Neural progenitor cell (in vitro differentiated cells): ENCODE measurements at regions not wholly inside any gene's neighbourhood (a gene's known extent, or its start where the extent isn't known, plus 50 kb on each side); places are given as distances from the start of the nearest gene placed in this dataset.

Experiments
- DNase-seq: peaks from one replicate; pipeline ENCODE4 v3.0.0-alpha.2; 2016; ENCODE audit warnings: low spot score
- H2AFZ ChIP-seq: fragments of 200-600 bp; sonication (generic); replicated peaks from 2 replicates; pipeline ENCODE4 v1.6.1; 2016; ENCODE audit warnings: antibody characterized with exemption
- H3F3A ChIP-seq: fragments of 200-600 bp; sonication (generic); 2 replicates; pipeline ENCODE4 v1.6.1; 2016; ENCODE audit warnings: antibody characterized with exemption, low read depth
- H3K27ac ChIP-seq: fragments of 200-600 bp; sonication (generic); 2 replicates; pipeline ENCODE4 v1.5.1; 2016; ENCODE audit warnings: mild to moderate bottlenecking
- H3K27me3 ChIP-seq: fragments of 200-600 bp; sonication (generic); 2 replicates; pipeline ENCODE4 v1.6.1; 2016; ENCODE audit warnings: mild to moderate bottlenecking, moderate library complexity
- H3K36me3 ChIP-seq: fragments of 200-600 bp; sonication (generic); 2 replicates; pipeline ENCODE4 v1.5.1; 2016
- H3K4me1 ChIP-seq: fragments of 200-600 bp; sonication (generic); 2 replicates; pipeline ENCODE4 v1.6.1; 2016; ENCODE audit warnings: mixed run types
- H3K4me2 ChIP-seq: fragments of 200-600 bp; sonication (generic); 2 replicates; pipeline ENCODE4 v1.6.1; 2016
- H3K4me3 ChIP-seq: fragments of 200-600 bp; sonication (generic); 2 replicates; pipeline ENCODE4 v1.5.1; 2016
- H3K79me2 ChIP-seq: fragments of 200-600 bp; sonication (generic); 2 replicates; pipeline ENCODE4 v1.6.1; 2016; ENCODE audit warnings: low read depth
- H3K9ac ChIP-seq: fragments of 200-600 bp; sonication (generic); 2 replicates; pipeline ENCODE4 v1.6.1; 2016
- H3K9me3 ChIP-seq: fragments of 200-600 bp; sonication (generic); 2 replicates; pipeline ENCODE4 v1.5.1; 2016; ENCODE audit warnings: low read depth
- H4K20me1 ChIP-seq: fragments of 200-600 bp; sonication (generic); 2 replicates; pipeline ENCODE4 v1.6.1; 2016; ENCODE audit warnings: low read depth
- H3K27ac Mint-ChIP-seq: 3 replicates; pipeline ENCODE4 v1.8.0; 2021; ENCODE audit warnings: mixed read lengths
- H3K27me3 Mint-ChIP-seq: 2 replicates; pipeline ENCODE4 v1.8.0; 2022; ENCODE audit warnings: low read depth, mild to moderate bottlenecking, inconsistent platforms, moderate library complexity, mixed read lengths; ENCODE audit not compliant: insufficient read depth
- H3K36me3 Mint-ChIP-seq: 3 replicates; pipeline ENCODE4 v1.8.0; 2021; ENCODE audit warnings: mixed read lengths
- H3K4me1 Mint-ChIP-seq: 3 replicates; pipeline ENCODE4 v1.8.0; 2021; ENCODE audit warnings: mixed read lengths
- H3K4me3 Mint-ChIP-seq: 3 replicates; pipeline ENCODE4 v1.8.0; 2021; ENCODE audit warnings: mild to moderate bottlenecking, moderate library complexity, mixed read lengths
- H3K9me3 Mint-ChIP-seq: 3 replicates; pipeline ENCODE4 v1.8.0; 2020; ENCODE audit warnings: mixed read lengths
- EZH2 ChIP-seq: fragments of 200-600 bp; sonication (generic); IDR thresholded peaks from 2 replicates; pipeline ENCODE4 v1.6.1; 2017; ENCODE audit warnings: antibody characterized with exemption, mild to moderate bottlenecking, moderate library complexity
- EZH2phosphoT487 ChIP-seq: fragments of 200-600 bp; sonication (generic); IDR thresholded peaks from 2 replicates; pipeline ENCODE4 v1.6.1; 2017; ENCODE audit warnings: antibody characterized with exemption
- TF ChIP-seq, protein P1 (sequence below): fragments of 200-600 bp; sonication (generic); IDR thresholded peaks from 2 replicates; pipeline ENCODE4 v1.5.1; 2017; ENCODE audit warnings: antibody characterized with exemption, mild to moderate bottlenecking

DNA sequence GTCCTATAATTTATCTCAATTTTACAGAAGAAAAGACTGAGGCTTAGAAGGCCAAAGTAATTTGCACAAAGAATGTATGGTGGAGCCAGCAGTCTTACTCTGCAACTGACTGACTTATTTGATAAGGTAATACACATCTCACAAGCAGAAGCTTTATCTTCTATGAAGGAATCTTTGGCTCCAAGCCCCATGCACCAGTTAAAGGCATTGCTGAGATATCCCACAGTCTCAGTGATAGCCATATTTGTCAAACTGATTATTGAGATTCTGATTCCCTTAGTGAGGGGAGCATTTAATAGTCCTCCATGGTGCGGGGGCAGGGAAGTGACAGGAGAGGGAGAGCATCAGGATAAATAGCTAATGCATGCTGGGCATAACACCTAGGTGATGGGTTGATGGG is 60.4 kb upstream of the GRIP1 start:
- Mint-ChIP-seq H3K36me3 (no peaks in the 10 kb centered on the region), H3K9me3 (no peaks in the 10 kb centered on the region), H3K27me3 (no peaks in the 10 kb centered on the region), H3K4me3 (no peak overlapping the region), H3K27ac (no peak overlapping the region), H3K4me1 (peaks cover 22% of the 10 kb centered on the region)
- no peaks in the 10 kb centered on the region for H3F3A ChIP-seq
- peaks cover 12% of the 10 kb centered on the region for H3K4me1 ChIP-seq
- no peak for DNase-seq
- no peaks in the 10 kb centered on the region for H4K20me1 ChIP-seq
- no peaks in the 10 kb centered on the region for H3K27me3 ChIP-seq
- H3K27ac ChIP-seq = no peak overlapping the region
- H3K4me3 ChIP-seq = no peak overlapping the region
- no peaks in the 10 kb centered on the region for H3K36me3 ChIP-seq
- no peak for TF ChIP-seq EZH2
- TF ChIP-seq EZH2phosphoT487 = no peak
- TF ChIP-seq, protein P1, sequence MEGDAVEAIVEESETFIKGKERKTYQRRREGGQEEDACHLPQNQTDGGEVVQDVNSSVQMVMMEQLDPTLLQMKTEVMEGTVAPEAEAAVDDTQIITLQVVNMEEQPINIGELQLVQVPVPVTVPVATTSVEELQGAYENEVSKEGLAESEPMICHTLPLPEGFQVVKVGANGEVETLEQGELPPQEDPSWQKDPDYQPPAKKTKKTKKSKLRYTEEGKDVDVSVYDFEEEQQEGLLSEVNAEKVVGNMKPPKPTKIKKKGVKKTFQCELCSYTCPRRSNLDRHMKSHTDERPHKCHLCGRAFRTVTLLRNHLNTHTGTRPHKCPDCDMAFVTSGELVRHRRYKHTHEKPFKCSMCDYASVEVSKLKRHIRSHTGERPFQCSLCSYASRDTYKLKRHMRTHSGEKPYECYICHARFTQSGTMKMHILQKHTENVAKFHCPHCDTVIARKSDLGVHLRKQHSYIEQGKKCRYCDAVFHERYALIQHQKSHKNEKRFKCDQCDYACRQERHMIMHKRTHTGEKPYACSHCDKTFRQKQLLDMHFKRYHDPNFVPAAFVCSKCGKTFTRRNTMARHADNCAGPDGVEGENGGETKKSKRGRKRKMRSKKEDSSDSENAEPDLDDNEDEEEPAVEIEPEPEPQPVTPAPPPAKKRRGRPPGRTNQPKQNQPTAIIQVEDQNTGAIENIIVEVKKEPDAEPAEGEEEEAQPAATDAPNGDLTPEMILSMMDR = no peak
- H3K9me3 ChIP-seq = no peaks in the 10 kb centered on the region
- H3K79me2 ChIP-seq = no peaks in the 10 kb centered on the region
- H2AFZ ChIP-seq = no peak overlapping the region
- no peak overlapping the region for H3K4me2 ChIP-seq
- H3K9ac ChIP-seq = no peak overlapping the region

DNA sequence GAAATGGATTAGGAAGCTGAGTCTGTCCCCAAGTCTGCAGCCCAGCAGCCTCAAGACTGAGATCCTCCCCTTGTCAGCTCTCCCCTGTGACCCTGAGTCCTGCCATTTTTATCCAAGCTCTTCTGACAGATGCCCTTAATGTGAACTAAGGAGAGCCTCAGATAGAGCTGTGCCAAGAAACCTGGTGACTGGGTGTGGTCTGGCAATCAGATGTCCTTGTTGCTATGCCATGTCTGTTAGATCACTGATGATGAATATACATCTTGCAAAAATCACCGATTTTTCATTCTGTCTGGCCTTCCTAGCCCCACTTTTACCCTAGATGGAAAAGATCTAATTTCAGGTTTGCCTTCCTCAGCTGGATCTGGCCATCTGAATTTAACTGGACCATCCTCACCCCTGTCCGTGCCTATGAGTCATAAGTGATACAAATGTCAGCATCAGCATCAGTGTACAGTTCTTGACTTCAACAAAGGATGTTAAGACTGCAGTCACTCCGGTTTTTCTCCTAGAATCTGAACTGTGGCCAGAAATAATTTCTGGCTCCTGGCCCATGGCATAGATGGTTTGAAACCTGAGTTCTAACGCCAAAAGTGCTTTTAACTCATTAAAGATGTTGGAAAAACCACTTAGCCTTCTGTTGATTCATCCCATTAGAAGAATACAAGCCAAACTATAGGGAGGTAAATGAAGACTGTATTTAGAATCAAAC is 61.2 kb upstream of the GRIP1 start:
- no peaks in the 10 kb centered on the region for H3K79me2 ChIP-seq
- no peak overlapping the region for H3K9ac ChIP-seq
- no peaks in the 10 kb centered on the region for H3K36me3 Mint-ChIP-seq
- no peaks in the 10 kb centered on the region for H3K36me3 ChIP-seq
- no peak for DNase-seq
- H3K27me3 ChIP-seq = no peaks in the 10 kb centered on the region
- TF ChIP-seq EZH2phosphoT487 = no peak
- no peak for TF ChIP-seq EZH2
- TF ChIP-seq, protein P1 = no peak
- no peaks in the 10 kb centered on the region for H3K9me3 Mint-ChIP-seq
- no peak overlapping the region for H2AFZ ChIP-seq
- no peaks in the 10 kb centered on the region for H3K9me3 ChIP-seq
- peaks cover 15% of the 10 kb centered on the region for H3K4me1 Mint-ChIP-seq
- H4K20me1 ChIP-seq = peaks cover 5% of the 10 kb centered on the region
- no peak overlapping the region for H3K4me2 ChIP-seq
- H3F3A ChIP-seq = no peaks in the 10 kb centered on the region
- H3K4me3 Mint-ChIP-seq = no peak overlapping the region
- H3K4me1 ChIP-seq = peaks cover 10% of the 10 kb centered on the region
- no peak overlapping the region for H3K27ac ChIP-seq
- H3K27me3 Mint-ChIP-seq = no peaks in the 10 kb centered on the region
- H3K27ac Mint-ChIP-seq = no peak overlapping the region
- H3K4me3 ChIP-seq = no peak overlapping the region

DNA sequence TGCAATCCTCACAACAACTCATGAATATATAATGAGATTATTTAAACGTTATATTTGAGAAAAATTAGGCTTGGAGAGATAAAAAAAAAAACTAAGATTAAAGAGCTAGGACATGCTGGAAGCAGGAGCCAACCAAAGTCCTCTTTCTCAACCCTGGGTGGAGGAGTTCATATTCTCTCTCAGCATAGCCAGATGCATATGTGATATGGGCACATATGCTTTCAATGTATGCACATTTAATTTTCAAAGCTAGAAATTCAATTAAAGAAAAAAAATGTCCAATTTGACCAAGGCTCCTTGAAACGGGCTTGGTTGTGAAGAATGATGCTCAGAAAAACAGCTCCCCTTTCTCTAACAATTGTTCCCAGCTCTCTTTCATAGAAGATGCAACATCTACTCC is 61.9 kb upstream of the GRIP1 start:
- H3K27me3 Mint-ChIP-seq = no peaks in the 10 kb centered on the region

More for the DNA sequence above, 61.9 kb upstream of the GRIP1 start:
- H3K4me2 ChIP-seq = no peak overlapping the region
- H2AFZ ChIP-seq = no peak overlapping the region
- Mint-ChIP-seq H3K4me1 (peaks cover 15% of the 10 kb centered on the region), H3K36me3 (no peaks in the 10 kb centered on the region), H3K4me3 (no peak overlapping the region), H3K27ac (no peak overlapping the region), H3K9me3 (no peaks in the 10 kb centered on the region)
- peaks cover 13% of the 10 kb centered on the region for H3K4me1 ChIP-seq
- H3K36me3 ChIP-seq = no peaks in the 10 kb centered on the region
- H4K20me1 ChIP-seq = peaks cover 5% of the 10 kb centered on the region
- H3K9ac ChIP-seq = no peak overlapping the region
- DNase-seq = no peak
- H3K27me3 ChIP-seq = no peaks in the 10 kb centered on the region
- no peak for TF ChIP-seq EZH2phosphoT487
- TF ChIP-seq, protein P1 = no peak
- no peaks in the 10 kb centered on the region for H3F3A ChIP-seq
- no peak overlapping the region for H3K4me3 ChIP-seq
- H3K79me2 ChIP-seq = no peaks in the 10 kb centered on the region
- no peaks in the 10 kb centered on the region for H3K9me3 ChIP-seq
- H3K27ac ChIP-seq = no peak overlapping the region
